Hepatocyte (in vitro differentiated cells): ENCODE measurements at regions not wholly inside any gene's neighbourhood (a gene's known extent, or its start where the extent isn't known, plus 50 kb on each side); places are given as distances from the start of the nearest gene placed in this dataset.

Source experiments
- CTCF ChIP-seq: fragments of 200-600 bp; sonication (generic); IDR thresholded peaks from 2 replicates; pipeline ENCODE4 v1.5.1; 2016; ENCODE audit warnings: antibody characterized with exemption, mild to moderate bottlenecking; ENCODE audit not compliant: poor library complexity
- EZH2 ChIP-seq: fragments of 200-600 bp; sonication (generic); IDR thresholded peaks from 2 replicates; pipeline ENCODE4 v1.6.1; 2016; ENCODE audit warnings: antibody characterized with exemption, mild to moderate bottlenecking, borderline replicate concordance

- no peak for TF ChIP-seq CTCF
- TF ChIP-seq EZH2 = no peak
Measured at GRCh38 chr19:28349604-28350003, 863.3 kb downstream of the UQCRFS1 start.
